GM19438 (cell line): ENCODE measurements at regions not wholly inside any gene's neighbourhood (a gene's known extent, or its start where the extent isn't known, plus 50 kb on each side); places are given as distances from the start of the nearest gene placed in this dataset.
"Not testable (repeated sequence)": the region's sequence is repeated elsewhere in the genome, so short reads cannot be mapped to it uniquely, and the experiment has no call there.

ENCODE experiments used
- ATAC-seq: cut with Tn5 transposase; IDR thresholded peaks from one replicate; pipeline ENCODE4 v1.9.1; 2021; ENCODE audit warnings: low read depth; ENCODE audit not compliant: unreplicated experiment

- ATAC-seq, result not testable (repeated sequence)
Measured at GRCh38 chr6:144977250-144977864, 692.2 kb downstream of the UTRN start.

DNA sequence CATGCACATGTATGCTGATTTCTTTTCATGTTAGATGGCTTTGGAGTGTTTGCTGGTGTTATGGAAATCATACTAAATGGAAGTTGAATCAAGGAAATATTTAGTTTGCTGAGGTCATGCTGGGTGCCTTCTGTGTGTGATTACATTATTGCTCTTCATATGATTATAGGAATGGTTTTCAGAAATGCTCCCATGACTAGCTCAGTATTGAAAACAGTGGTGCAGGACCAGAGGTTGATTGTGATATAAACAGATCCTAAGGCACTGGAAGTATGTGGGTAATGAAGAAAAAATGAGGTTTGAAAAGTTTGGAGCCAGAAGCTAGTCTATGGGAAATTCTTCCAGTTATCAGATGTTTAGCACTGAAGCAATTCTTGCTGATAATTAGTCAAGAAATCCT is 693.1 kb downstream of the UTRN start:
- no peak for ATAC-seq

GRCh38 chr6:144986271-144986670 is 701.1 kb downstream of the UTRN start:
- no peak for ATAC-seq

DNA sequence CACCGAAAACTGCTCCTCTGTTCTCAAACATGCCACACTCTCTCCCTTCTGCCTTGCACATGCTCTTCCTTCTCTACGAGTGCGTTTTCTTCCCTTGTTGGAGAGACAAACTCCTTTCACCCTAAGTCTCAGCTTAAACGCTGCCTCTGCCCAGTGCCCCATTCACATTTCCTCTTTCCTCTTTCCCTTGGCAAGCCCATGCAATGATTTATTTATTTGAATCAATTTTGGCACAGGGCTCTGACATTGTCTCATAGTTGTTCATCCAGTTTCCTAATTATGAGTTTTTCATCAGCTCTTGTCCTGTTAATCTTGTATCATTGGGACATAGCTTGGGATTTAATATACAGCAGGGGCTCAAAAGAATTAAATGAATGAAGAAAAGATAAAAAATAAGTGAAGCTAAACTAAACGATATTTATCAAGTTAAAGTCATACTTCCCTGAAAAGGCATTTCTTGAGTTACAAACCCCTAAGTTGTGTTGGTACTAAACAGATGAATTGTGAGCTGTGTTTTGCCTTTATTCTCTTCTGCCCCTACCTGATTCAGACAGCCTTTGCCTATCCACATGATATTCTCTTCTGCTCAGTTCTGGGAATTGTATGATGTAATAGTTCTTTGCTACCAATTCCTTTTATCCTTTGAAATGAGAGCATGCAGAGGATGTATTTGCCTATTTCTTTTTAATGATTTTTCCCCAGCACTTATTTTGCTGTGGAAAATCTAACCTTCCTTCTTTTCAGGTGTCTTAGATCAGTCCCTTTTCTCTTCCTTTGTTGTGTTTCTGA is 704.4 kb downstream of the UTRN start:
- no peak for ATAC-seq

- no peak for ATAC-seq
Measured at GRCh38 chr6:144990784-144991183, 705.6 kb downstream of the UTRN start.

- no peak for ATAC-seq
Measured at GRCh38 chr6:144993870-144994269, 708.7 kb downstream of the UTRN start.

- ATAC-seq, result no peak
Measured at GRCh38 chr6:144997996-144998395, 712.9 kb downstream of the UTRN start.

- no peak for ATAC-seq
Measured at GRCh38 chr6:144999127-144999526, 714.0 kb downstream of the UTRN start.

- ATAC-seq, result no peak
Measured at GRCh38 chr6:145003145-145003544, 718.0 kb downstream of the UTRN start.

DNA sequence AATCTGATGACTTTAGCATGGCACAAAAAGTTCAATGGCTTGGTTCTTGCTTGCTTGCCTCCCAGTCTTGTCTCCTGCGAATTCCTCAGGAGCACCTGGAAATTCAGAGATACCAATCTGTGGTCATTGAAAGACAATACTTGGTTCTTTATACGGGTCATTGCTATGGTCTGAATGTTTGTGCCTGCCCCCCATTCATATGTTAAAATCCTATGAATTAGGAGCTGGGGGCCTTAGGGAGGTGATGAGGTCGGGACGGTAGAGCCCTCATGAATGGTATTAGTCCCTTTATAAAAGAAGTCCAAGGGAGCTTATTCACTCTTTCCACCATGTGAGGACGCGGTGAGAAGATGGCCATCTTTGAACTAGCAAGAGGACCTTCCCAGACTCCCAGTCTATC is 721.8 kb downstream of the UTRN start:
- ATAC-seq, result no peak

GRCh38 chr6:145008715-145009114 is 723.6 kb downstream of the UTRN start:
- no peak for ATAC-seq

DNA sequence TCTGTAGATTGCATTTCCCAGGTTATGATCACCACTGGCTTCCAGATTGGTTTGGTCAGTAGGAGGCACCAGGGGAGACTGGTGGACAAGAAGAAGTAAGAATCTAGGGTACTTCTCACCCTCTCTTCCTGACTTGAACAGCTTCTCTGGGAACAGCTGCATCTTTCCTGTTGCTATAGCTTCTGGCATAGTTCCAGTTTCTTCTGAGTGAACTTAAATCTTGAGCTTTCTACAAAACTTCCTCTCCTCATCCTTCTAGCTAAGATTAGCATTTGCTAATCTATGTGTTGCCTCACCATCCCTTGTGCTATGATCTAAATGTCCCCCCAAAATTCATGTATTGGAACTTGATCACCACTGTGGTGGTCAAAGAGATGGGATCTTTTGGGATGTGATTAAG is 724.6 kb downstream of the UTRN start:
- no peak for ATAC-seq

GRCh38 chr6:145012039-145012662 is 723.2 kb downstream of the EPM2A start:
- ATAC-seq, result no peak

- peak; percentile 68 for ATAC-seq
Measured at GRCh38 chr6:145015739-145016558, 719.4 kb downstream of the EPM2A start.

GRCh38 chr6:145017051-145017450 is 718.3 kb downstream of the EPM2A start:
- ATAC-seq, result no peak

- ATAC-seq, result no peak
Measured at GRCh38 chr6:145017516-145017915, 717.8 kb downstream of the EPM2A start.

DNA sequence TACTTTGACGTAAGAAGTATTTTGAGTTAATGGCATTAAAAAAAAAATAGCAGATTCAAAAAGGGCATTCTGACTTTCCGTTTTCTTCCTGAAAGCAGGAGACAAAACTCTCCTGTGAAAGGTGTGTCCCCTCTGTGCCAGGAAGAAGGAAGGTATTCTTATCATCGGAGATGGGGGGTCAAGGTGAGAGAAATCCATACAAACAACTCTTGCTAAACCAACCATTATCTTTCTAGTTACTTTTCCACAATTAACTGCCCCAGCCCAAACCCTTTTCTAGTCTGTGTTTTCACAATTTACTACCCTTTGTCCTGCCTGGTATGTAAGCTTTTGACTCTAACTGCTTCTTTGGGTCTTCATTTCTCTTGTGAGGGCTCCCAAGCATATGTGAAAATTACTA is 717.3 kb downstream of the EPM2A start:
- no peak for ATAC-seq

DNA sequence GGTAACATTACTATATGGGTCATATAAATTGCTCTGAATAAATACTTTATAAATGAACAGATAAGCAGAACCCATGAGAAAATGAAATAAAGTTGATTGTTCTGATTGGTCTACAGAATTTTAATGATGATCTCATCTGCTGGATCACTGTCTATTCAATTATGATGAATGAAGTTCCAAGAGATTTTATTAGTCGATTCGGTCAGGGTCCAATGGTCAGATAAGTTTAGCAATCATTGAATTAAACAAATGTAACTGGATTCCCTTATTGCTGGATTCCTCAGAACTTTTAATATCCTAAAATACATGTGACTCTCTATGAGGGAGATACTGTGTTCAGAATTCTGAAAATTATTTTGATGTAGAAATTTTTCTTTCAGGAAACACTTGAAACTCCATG is 715.2 kb downstream of the EPM2A start:
- no peak for ATAC-seq

DNA sequence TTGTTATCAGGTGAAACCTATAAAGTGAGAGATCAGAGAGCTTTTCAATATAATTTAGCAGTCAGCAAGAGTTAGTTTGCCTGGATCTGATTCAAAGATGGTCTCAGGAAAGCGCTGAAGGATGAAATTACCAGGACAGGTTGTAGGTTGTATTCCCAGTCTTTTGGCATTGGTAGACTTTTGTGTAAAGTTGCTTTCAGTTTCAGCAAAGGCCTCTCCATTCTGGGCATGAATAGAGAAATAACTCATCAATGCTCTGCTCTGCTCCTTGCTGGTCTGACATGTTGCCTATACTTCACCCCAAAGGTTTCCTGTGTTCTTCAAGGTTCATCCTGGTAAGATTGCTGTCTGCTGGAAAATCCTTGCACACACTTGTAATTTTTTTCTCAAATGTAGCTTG is 714.8 kb downstream of the EPM2A start:
- ATAC-seq, result no peak

- ATAC-seq, result no peak
Measured at GRCh38 chr6:145022199-145022796, 713.0 kb downstream of the EPM2A start.
